Epithelial cell of proximal tubule (primary cell): ENCODE measurements at regions not wholly inside any gene's neighbourhood (a gene's known extent, or its start where the extent isn't known, plus 50 kb on each side); places are given as distances from the start of the nearest gene placed in this dataset.

Source experiments
- DNase-seq: peaks from one replicate; pipeline ENCODE4 v3.0.0-alpha.2; 2011; ENCODE audit warnings: low read depth
- H3K4me3 ChIP-seq: 2 replicates; pipeline ENCODE4 v1.5.1; 2011; ENCODE audit warnings: low read depth, mild to moderate bottlenecking, low read length
- CTCF ChIP-seq: conservative IDR thresholded peaks from 2 replicates; pipeline ENCODE4 v1.5.1; 2012; ENCODE audit warnings: low read depth, mild to moderate bottlenecking, low read length

- no peak for DNase-seq
- no peak overlapping the region for H3K4me3 ChIP-seq
- TF ChIP-seq CTCF, result no peak
These were observed 304.7 kb downstream of the CNTN3 start for GRCh38 chr3:74309716-74310115.

GRCh38 chr3:74304424-74304823 is 310.0 kb downstream of the CNTN3 start:
- no peak for TF ChIP-seq CTCF

GRCh38 chr3:74303711-74304110 is 310.7 kb downstream of the CNTN3 start:
- DNase-seq, result no peak
- no peak for TF ChIP-seq CTCF

More at GRCh38 chr3:74304424-74304823, 310.0 kb downstream of the CNTN3 start:
- DNase-seq, result no peak
- no peak overlapping the region for H3K4me3 ChIP-seq

GRCh38 chr3:74302969-74303368 is 311.5 kb downstream of the CNTN3 start:
- no peak for DNase-seq
- no peak for TF ChIP-seq CTCF

More at GRCh38 chr3:74303711-74304110, 310.7 kb downstream of the CNTN3 start:
- no peak overlapping the region for H3K4me3 ChIP-seq

GRCh38 chr3:74302281-74302680 is 312.2 kb downstream of the CNTN3 start:
- H3K4me3 ChIP-seq, result no peak overlapping the region
- TF ChIP-seq CTCF, result no peak
- no peak for DNase-seq

More at GRCh38 chr3:74302969-74303368, 311.5 kb downstream of the CNTN3 start:
- H3K4me3 ChIP-seq, result no peak overlapping the region

GRCh38 chr3:74301056-74301455 is 313.4 kb downstream of the CNTN3 start:
- DNase-seq, result no peak
- H3K4me3 ChIP-seq, result no peak overlapping the region
- TF ChIP-seq CTCF, result no peak

GRCh38 chr3:74295479-74295878 is 319.0 kb downstream of the CNTN3 start:
- no peak for DNase-seq
- no peak overlapping the region for H3K4me3 ChIP-seq
- TF ChIP-seq CTCF, result no peak
